H1 (cell line): ENCODE measurements at regions not wholly inside any gene's neighbourhood (a gene's known extent, or its start where the extent isn't known, plus 50 kb on each side); places are given as distances from the start of the nearest gene placed in this dataset.

ENCODE experiments used
- ATF2 ChIP-seq: IDR thresholded peaks from 2 replicates; pipeline ENCODE4 v1.6.1; 2012; ENCODE audit warnings: low read length, inconsistent platforms
- CBX8 ChIP-seq: fragments of 300-800, 300-1000 bp; sonication (generic); IDR thresholded peaks from 2 replicates; pipeline ENCODE4 v1.7.1; 2016; ENCODE audit warnings: low read depth, low read length, borderline replicate concordance
- CHD7 ChIP-seq: fragments of 300-600 bp; sonication (generic); IDR thresholded peaks from 2 replicates; pipeline ENCODE4 v1.7.1; 2012; ENCODE audit warnings: low read length, moderate library complexity, mild to moderate bottlenecking, inconsistent platforms; ENCODE audit not compliant: insufficient replicate concordance
- POU5F1 ChIP-seq: IDR thresholded peaks from 2 replicates; pipeline ENCODE4 v1.6.1; 2011; ENCODE audit warnings: low read depth, mild to moderate bottlenecking, low read length, moderate library complexity
- TF ChIP-seq, protein P1 (sequence below), 3 experiments: IDR thresholded peaks; 1 replicate in 2 of 3; 2 replicates in 1 of 3; pipeline versions ENCODE4 v1.5.1 to v1.6.1; 2011; ENCODE audit warnings: low read length in 3 of 3, mild to moderate bottlenecking in 3 of 3, inconsistent platforms in 2 of 3, low read depth in 1 of 3, moderate library complexity in 1 of 3; ENCODE audit not compliant: insufficient read depth in 1 of 3; ENCODE audit errors: control extremely low read depth in 1 of 3

GRCh38 chr16:52212841-52213240 is 334.1 kb downstream of the TOX3 start (continued):
- TF ChIP-seq, protein P1, sequence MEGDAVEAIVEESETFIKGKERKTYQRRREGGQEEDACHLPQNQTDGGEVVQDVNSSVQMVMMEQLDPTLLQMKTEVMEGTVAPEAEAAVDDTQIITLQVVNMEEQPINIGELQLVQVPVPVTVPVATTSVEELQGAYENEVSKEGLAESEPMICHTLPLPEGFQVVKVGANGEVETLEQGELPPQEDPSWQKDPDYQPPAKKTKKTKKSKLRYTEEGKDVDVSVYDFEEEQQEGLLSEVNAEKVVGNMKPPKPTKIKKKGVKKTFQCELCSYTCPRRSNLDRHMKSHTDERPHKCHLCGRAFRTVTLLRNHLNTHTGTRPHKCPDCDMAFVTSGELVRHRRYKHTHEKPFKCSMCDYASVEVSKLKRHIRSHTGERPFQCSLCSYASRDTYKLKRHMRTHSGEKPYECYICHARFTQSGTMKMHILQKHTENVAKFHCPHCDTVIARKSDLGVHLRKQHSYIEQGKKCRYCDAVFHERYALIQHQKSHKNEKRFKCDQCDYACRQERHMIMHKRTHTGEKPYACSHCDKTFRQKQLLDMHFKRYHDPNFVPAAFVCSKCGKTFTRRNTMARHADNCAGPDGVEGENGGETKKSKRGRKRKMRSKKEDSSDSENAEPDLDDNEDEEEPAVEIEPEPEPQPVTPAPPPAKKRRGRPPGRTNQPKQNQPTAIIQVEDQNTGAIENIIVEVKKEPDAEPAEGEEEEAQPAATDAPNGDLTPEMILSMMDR (IDR thresholded peaks at IDR 0.05; ENCODE audit: control extremely low read depth in 1 of 3, insufficient read depth in 1 of 3, low read depth in 1 of 3, low read length in 3 of 3), result no peak
- TF ChIP-seq CBX8 (no peak), ATF2 (no peak), POU5F1 (no peak), CHD7 (no peak)
